MCF 10A (cell line): ENCODE measurements at regions not wholly inside any gene's neighbourhood (a gene's known extent, or its start where the extent isn't known, plus 50 kb on each side); places are given as distances from the start of the nearest gene placed in this dataset.

Source experiments
- BruUV-seq: library from RNA; stranded (reverse); fragments of 400-500 nt; replicated peaks from 2 replicates; lab custom pipeline; 2021; lab: Mats Ljungman, UMichigan
- CTCF ChIA-PET: fragments of 300-600 bp; sonication (Branson Sonifier 250); formaldehyde crosslinking; extraction: SDS; loops from one replicate; lab custom pipeline; 2021; ENCODE audit warnings: antibody characterized with exemption, inconsistent platforms; lab: Yijun Ruan, JAX
- POLR2A ChIA-PET: fragments of 300-600, 350-650 bp; sonication (Branson Sonifier 250); formaldehyde crosslinking; extraction: SDS; loops from one replicate; lab custom pipeline; 2020; ENCODE audit warnings: antibody characterized with exemption, inconsistent platforms; lab: Yijun Ruan, JAX
- DNase-seq: peaks from one replicate; pipeline ENCODE4 v3.0.0-alpha.2; 2018; ENCODE audit not compliant: unreplicated experiment
- H3K27ac Mint-ChIP-seq: one replicate; pipeline ENCODE4 v1.8.0; 2022; ENCODE audit warnings: mild to moderate bottlenecking, low read depth, mixed read lengths; ENCODE audit not compliant: unreplicated experiment
- H3K27me3 Mint-ChIP-seq: one replicate; pipeline ENCODE4 v1.8.0; 2022; ENCODE audit warnings: mixed read lengths; ENCODE audit not compliant: insufficient read depth, unreplicated experiment
- H3K36me3 Mint-ChIP-seq: one replicate; pipeline ENCODE4 v1.8.0; 2022; ENCODE audit warnings: mild to moderate bottlenecking, moderate library complexity, mixed read lengths; ENCODE audit not compliant: insufficient read depth, unreplicated experiment
- H3K4me1 Mint-ChIP-seq: one replicate; pipeline ENCODE4 v1.8.0; 2022; ENCODE audit warnings: mixed read lengths; ENCODE audit not compliant: insufficient read depth, unreplicated experiment
- H3K4me3 Mint-ChIP-seq: one replicate; pipeline ENCODE4 v1.8.0; 2022; ENCODE audit warnings: mild to moderate bottlenecking, moderate library complexity, mixed read lengths; ENCODE audit not compliant: unreplicated experiment
- H3K9me3 Mint-ChIP-seq: one replicate; pipeline ENCODE4 v1.8.0; 2022; ENCODE audit warnings: mixed read lengths; ENCODE audit not compliant: unreplicated experiment
- CTCF ChIP-seq: fragments of 200-600 bp; IDR thresholded peaks from one replicate; pipeline ENCODE4 v1.8.0; 2022; ENCODE audit warnings: antibody characterized with exemption, mild to moderate bottlenecking; ENCODE audit not compliant: unreplicated experiment
- intact Hi-C: fragments of 100-400 bp; cut with micrococcal nuclease; formaldehyde crosslinking; loops from 2 replicates; pipeline ENCODE4 v1.14.1; 2022

- BruUV-seq: no TSS peak
Observed at GRCh38 chr9:82820186-82820585, 242.8 kb downstream of the RASEF start.

GRCh38 chr9:82829818-82830217 is 233.1 kb downstream of the RASEF start:
- TF ChIP-seq CTCF: no peak
- CTCF ChIA-PET: no interaction called here

More at GRCh38 chr9:82820186-82820585, 242.8 kb downstream of the RASEF start:
- no peak for TF ChIP-seq CTCF
- Mint-ChIP-seq H3K27me3 (no peaks in the 10 kb centered on the region), H3K36me3 (peaks cover 6% of the 10 kb centered on the region), H3K9me3 (no peaks in the 10 kb centered on the region), H3K4me1 (no peaks in the 10 kb centered on the region), H3K4me3 (no peak overlapping the region), H3K27ac (no peak overlapping the region)
- ChIA-PET CTCF (no interaction called here), POLR2A (no interaction called here)
- intact Hi-C loops: no loop called here
- no peak for DNase-seq

GRCh38 chr9:82865524-82865923 is 197.4 kb downstream of the RASEF start:
- H3K4me1 Mint-ChIP-seq: peaks cover 5% of the 10 kb centered on the region
- ChIA-PET POLR2A (no interaction called here), CTCF (no interaction called here)
- H3K36me3 Mint-ChIP-seq: no peaks in the 10 kb centered on the region
- intact Hi-C loops: no loop called here
- no peaks in the 10 kb centered on the region for H3K27me3 Mint-ChIP-seq
- H3K4me3 Mint-ChIP-seq: no peak overlapping the region
- BruUV-seq: no TSS peak
- no peak for DNase-seq
- TF ChIP-seq CTCF: no peak
- no peak overlapping the region for H3K27ac Mint-ChIP-seq
- no peaks in the 10 kb centered on the region for H3K9me3 Mint-ChIP-seq

More at GRCh38 chr9:82829818-82830217, 233.1 kb downstream of the RASEF start:
- Mint-ChIP-seq H3K4me3 (no peak overlapping the region), H3K36me3 (no peaks in the 10 kb centered on the region), H3K27me3 (no peaks in the 10 kb centered on the region), H3K4me1 (no peaks in the 10 kb centered on the region), H3K27ac (no peak overlapping the region), H3K9me3 (no peaks in the 10 kb centered on the region)
- BruUV-seq: no TSS peak
- peak; percentile 16 for DNase-seq
- intact Hi-C loops: no loop called here
- POLR2A ChIA-PET: interaction anchor here (0.8 to 1.4 kb wide), 2 partner anchors 18 to 202 kb away, joined by 3 to 5 read pairs; no protein-coding TSS in a partner anchor

- no peaks in the 10 kb centered on the region for H3K27me3 Mint-ChIP-seq
- BruUV-seq: no TSS peak
- H3K4me1 Mint-ChIP-seq: peaks cover 8% of the 10 kb centered on the region
- no peak overlapping the region for H3K4me3 Mint-ChIP-seq
- H3K36me3 Mint-ChIP-seq: peaks cover 6% of the 10 kb centered on the region
- TF ChIP-seq CTCF: no peak
- ChIA-PET CTCF (no interaction called here), POLR2A (no interaction called here)
- intact Hi-C loops: no loop called here
- H3K27ac Mint-ChIP-seq: no peak overlapping the region
- DNase-seq: no peak
- H3K9me3 Mint-ChIP-seq: no peaks in the 10 kb centered on the region
Observed at GRCh38 chr9:82880336-82881050, 182.4 kb downstream of the RASEF start.
